HG03565 (cell line): ENCODE measurements at regions not wholly inside any gene's neighbourhood (a gene's known extent, or its start where the extent isn't known, plus 50 kb on each side); places are given as distances from the start of the nearest gene placed in this dataset.

Experiments used
- ATAC-seq: cut with Tn5 transposase; IDR thresholded peaks from one replicate; pipeline ENCODE4 v1.9.1; 2021; ENCODE audit warnings: mild to moderate bottlenecking, moderate library complexity; ENCODE audit not compliant: unreplicated experiment

- ATAC-seq: no peak
Measured at GRCh38 chr12:41983394-41983793, 161.3 kb downstream of the GXYLT1 start.

GRCh38 chr12:41981758-41982157 is 162.9 kb downstream of the GXYLT1 start:
- ATAC-seq: no peak

- ATAC-seq: no peak
Measured at GRCh38 chr12:41981013-41981412, 163.7 kb downstream of the GXYLT1 start.

- no peak for ATAC-seq
Measured at GRCh38 chr12:41980390-41980789, 164.3 kb downstream of the GXYLT1 start.

GRCh38 chr12:41979574-41979973 is 165.1 kb downstream of the GXYLT1 start:
- ATAC-seq: no peak

- no peak for ATAC-seq
Measured at GRCh38 chr12:41972598-41972997, 172.1 kb downstream of the GXYLT1 start.

- no peak for ATAC-seq
Measured at GRCh38 chr12:41972196-41972595, 172.5 kb downstream of the GXYLT1 start.

GRCh38 chr12:41970744-41971143 is 173.9 kb downstream of the GXYLT1 start:
- no peak for ATAC-seq

GRCh38 chr12:41968599-41968998 is 176.1 kb downstream of the GXYLT1 start:
- no peak for ATAC-seq

GRCh38 chr12:41967668-41968500 is 176.8 kb downstream of the GXYLT1 start:
- ATAC-seq: no peak

- no peak for ATAC-seq
Measured at GRCh38 chr12:41966916-41967315, 177.8 kb downstream of the GXYLT1 start.

- no peak for ATAC-seq
Measured at GRCh38 chr12:41966001-41966400, 178.7 kb downstream of the GXYLT1 start.

- ATAC-seq: no peak
Measured at GRCh38 chr12:41963398-41963797, 181.3 kb downstream of the GXYLT1 start.

- no peak for ATAC-seq
Measured at GRCh38 chr12:41962171-41962572, 182.5 kb downstream of the GXYLT1 start.

GRCh38 chr12:41959271-41959670 is 185.4 kb downstream of the GXYLT1 start:
- no peak for ATAC-seq

GRCh38 chr12:41956353-41956752 is 188.3 kb downstream of the GXYLT1 start:
- ATAC-seq: no peak

- ATAC-seq: no peak
Measured at GRCh38 chr12:41950455-41950854, 194.2 kb downstream of the GXYLT1 start.

GRCh38 chr12:41946106-41946505 is 198.6 kb downstream of the GXYLT1 start:
- no peak for ATAC-seq

- ATAC-seq: no peak
Measured at GRCh38 chr12:41944216-41944615, 200.5 kb downstream of the GXYLT1 start.

- no peak for ATAC-seq
Measured at GRCh38 chr12:41943671-41944070, 201.0 kb downstream of the GXYLT1 start.

- no peak for ATAC-seq
Measured at GRCh38 chr12:41942354-41942753, 202.3 kb downstream of the GXYLT1 start.

- ATAC-seq: no peak
Measured at GRCh38 chr12:41941079-41941478, 203.6 kb downstream of the GXYLT1 start.

GRCh38 chr12:41940571-41940970 is 204.1 kb downstream of the GXYLT1 start:
- ATAC-seq: no peak
